Liver (tissue), 3 donors: ENCODE measurements at regions not wholly inside any gene's neighbourhood (a gene's known extent, or its start where the extent isn't known, plus 50 kb on each side); places are given as distances from the start of the nearest gene placed in this dataset.

ENCODE experiments used
- ATF3 ChIP-seq: IDR thresholded peaks from 2 replicates; pipeline ENCODE4 v1.6.1; 2016; ENCODE audit warnings: antibody characterized with exemption
- CTCF ChIP-seq: fragments of 150-350 bp; IDR thresholded peaks from 2 replicates; pipeline ENCODE4 v1.5.1; 2017; ENCODE audit warnings: improper control_type of control experiment, low read depth, low read length; ENCODE audit not compliant: missing input control
- EGR1 ChIP-seq, 2 donors: IDR thresholded peaks; 2 replicates each; pipeline ENCODE4 v1.6.1; 2016 to 2018; ENCODE audit warnings: antibody characterized with exemption in 2 of 2, low read depth in 2 of 2
- GABPA ChIP-seq, 2 donors: IDR thresholded peaks in 1 of 2; conservative IDR thresholded peaks in 1 of 2; 2 replicates each; pipeline ENCODE4 v1.6.1; 2016; ENCODE audit warnings: antibody characterized with exemption in 2 of 2, mild to moderate bottlenecking in 1 of 2, moderate library complexity in 1 of 2
- HNF4A ChIP-seq, 2 donors: conservative IDR thresholded peaks; 2 replicates each; pipeline ENCODE4 v1.6.1; 2016; ENCODE audit warnings: antibody characterized with exemption in 2 of 2, mild to moderate bottlenecking in 2 of 2
- JUND ChIP-seq, 2 donors: IDR thresholded peaks; 2 replicates each; pipeline ENCODE4 v1.6.1; 2016; ENCODE audit warnings: antibody characterized with exemption in 2 of 2
- MAX ChIP-seq: IDR thresholded peaks from 2 replicates; pipeline ENCODE4 v1.6.1; 2016; ENCODE audit warnings: antibody characterized with exemption
- RAD21 ChIP-seq, 2 donors: IDR thresholded peaks; 2 replicates each; pipeline ENCODE4 v1.6.1; 2016; ENCODE audit warnings: antibody characterized with exemption in 2 of 2, mild to moderate bottlenecking in 2 of 2
- REST ChIP-seq: IDR thresholded peaks from 2 replicates; pipeline ENCODE4 v1.6.1; 2016; ENCODE audit warnings: antibody characterized with exemption, mild to moderate bottlenecking
- SP1 ChIP-seq: IDR thresholded peaks from 2 replicates; pipeline ENCODE4 v1.6.1; 2018; ENCODE audit warnings: antibody characterized with exemption, mild to moderate bottlenecking
- TAF1 ChIP-seq: conservative IDR thresholded peaks from 2 replicates; pipeline ENCODE4 v1.6.1; 2016; ENCODE audit warnings: antibody characterized with exemption, mild to moderate bottlenecking
- YY1 ChIP-seq: IDR thresholded peaks from 2 replicates; pipeline ENCODE4 v1.6.1; 2016; ENCODE audit warnings: antibody characterized with exemption, mild to moderate bottlenecking
- ZBTB33 ChIP-seq: IDR thresholded peaks from 2 replicates; pipeline ENCODE4 v1.6.1; 2016; ENCODE audit warnings: antibody characterized with exemption
- donor health status: healthy.
- donor health status: healthy.

GRCh38 chr7:121490309-121490708 is 94.2 kb upstream of the FAM3C start:
- TF ChIP-seq RAD21 (IDR thresholded peaks at IDR 0.05) (no peak), CTCF (no peak), MAX (no peak), REST (no peak), YY1 (no peak), SP1 (no peak), ATF3 (no peak), ZBTB33 (no peak), GABPA (IDR thresholded peaks at IDR 0.05 in 1 of 2, conservative IDR thresholded peaks at IDR 0.05 in 1 of 2) (no peak), EGR1 (IDR thresholded peaks at IDR 0.05; ENCODE audit: low read depth in 2 of 2) (no peak), TAF1 (no peak), JUND (IDR thresholded peaks at IDR 0.05) (no peak), HNF4A (conservative IDR thresholded peaks at IDR 0.05) (no peak)
